ENCODE measurements at regions not wholly inside any gene's neighbourhood (a gene's known extent, or its start where the extent isn't known, plus 50 kb on each side); places are given as distances from the start of the nearest gene placed in this dataset.

- intact Hi-C loops (cut with DNase I), result no loop called here
- TF ChIP-seq, protein P1, sequence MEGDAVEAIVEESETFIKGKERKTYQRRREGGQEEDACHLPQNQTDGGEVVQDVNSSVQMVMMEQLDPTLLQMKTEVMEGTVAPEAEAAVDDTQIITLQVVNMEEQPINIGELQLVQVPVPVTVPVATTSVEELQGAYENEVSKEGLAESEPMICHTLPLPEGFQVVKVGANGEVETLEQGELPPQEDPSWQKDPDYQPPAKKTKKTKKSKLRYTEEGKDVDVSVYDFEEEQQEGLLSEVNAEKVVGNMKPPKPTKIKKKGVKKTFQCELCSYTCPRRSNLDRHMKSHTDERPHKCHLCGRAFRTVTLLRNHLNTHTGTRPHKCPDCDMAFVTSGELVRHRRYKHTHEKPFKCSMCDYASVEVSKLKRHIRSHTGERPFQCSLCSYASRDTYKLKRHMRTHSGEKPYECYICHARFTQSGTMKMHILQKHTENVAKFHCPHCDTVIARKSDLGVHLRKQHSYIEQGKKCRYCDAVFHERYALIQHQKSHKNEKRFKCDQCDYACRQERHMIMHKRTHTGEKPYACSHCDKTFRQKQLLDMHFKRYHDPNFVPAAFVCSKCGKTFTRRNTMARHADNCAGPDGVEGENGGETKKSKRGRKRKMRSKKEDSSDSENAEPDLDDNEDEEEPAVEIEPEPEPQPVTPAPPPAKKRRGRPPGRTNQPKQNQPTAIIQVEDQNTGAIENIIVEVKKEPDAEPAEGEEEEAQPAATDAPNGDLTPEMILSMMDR (IDR thresholded peaks at IDR 0.05), result no peak
- WGBS, 3 donors, result 78 to 87% (median 79%) methylated on average over 2 of the region's 2 CpGs
- H3K9me3 ChIP-seq, result no peaks in the 10 kb centered on the region
- DNase-seq, result no peak
- H3K4me1 ChIP-seq, result no peaks in the 10 kb centered on the region
- no peaks in the 10 kb centered on the region for H3K27me3 ChIP-seq (ENCODE audit: insufficient read depth in 3 of 3, low read length in 2 of 3)
- no peaks in the 10 kb centered on the region for H3K36me3 ChIP-seq (ENCODE audit: insufficient read depth in 1 of 2, low read depth in 1 of 2)
- no peak overlapping the region for H3K4me3 ChIP-seq
- no peak overlapping the region for H3K27ac ChIP-seq
- ATAC-seq, result no peak
Observed at GRCh38 chr12:41959271-41959670, 185.4 kb downstream of the GXYLT1 start.

- no peaks in the 10 kb centered on the region for H3K9me3 ChIP-seq
- no peak for DNase-seq
- TF ChIP-seq, protein P1 (IDR thresholded peaks at IDR 0.05), result no peak
- intact Hi-C loops (cut with DNase I), result no loop called here
- ATAC-seq, result peak in 1 of 4 donors; percentile 45
- H3K4me3 ChIP-seq, result no peak overlapping the region
- no peak overlapping the region for H3K27ac ChIP-seq
- no peaks in the 10 kb centered on the region for H3K27me3 ChIP-seq (ENCODE audit: insufficient read depth in 3 of 3, low read length in 2 of 3)
- no peaks in the 10 kb centered on the region for H3K36me3 ChIP-seq (ENCODE audit: insufficient read depth in 1 of 2, low read depth in 1 of 2)
- 17 to 23% (median 17%) methylated on average over 2 of the region's 2 CpGs for WGBS, 3 donors
- H3K4me1 ChIP-seq, result no peaks in the 10 kb centered on the region
Observed at GRCh38 chr12:41956353-41956752, 188.3 kb downstream of the GXYLT1 start.

GRCh38 chr12:41950455-41950854 is 194.2 kb downstream of the GXYLT1 start:
- DNase-seq (no peak), ATAC-seq (no peak)
- 27 to 73% (median 40%) methylated on average over 1 of the region's 1 CpG for WGBS, 3 donors

GRCh38 chr12:41946106-41946505 is 198.6 kb downstream of the GXYLT1 start:
- Histone ChIP-seq H3K4me1 (no peaks in the 10 kb centered on the region), H3K36me3 (ENCODE audit: insufficient read depth in 1 of 2, low read depth in 1 of 2) (no peaks in the 10 kb centered on the region), H3K9me3 (no peaks in the 10 kb centered on the region), H3K27ac (no peak overlapping the region), H3K4me3 (no peak overlapping the region), H3K27me3 (ENCODE audit: insufficient read depth in 3 of 3, low read length in 2 of 3) (no peaks in the 10 kb centered on the region)
- ATAC-seq (no peak), DNase-seq (no peak)
- TF ChIP-seq, protein P1 (IDR thresholded peaks at IDR 0.05), result no peak
- WGBS, 3 donors, result 89 to 100% (median 96%) methylated on average over 2 of the region's 2 CpGs
- intact Hi-C loops (cut with DNase I), result no loop called here

More at GRCh38 chr12:41950455-41950854, 194.2 kb downstream of the GXYLT1 start:
- no peaks in the 10 kb centered on the region for H3K4me1 ChIP-seq
- no peaks in the 10 kb centered on the region for H3K36me3 ChIP-seq (ENCODE audit: insufficient read depth in 1 of 2, low read depth in 1 of 2)
- intact Hi-C loops (cut with DNase I), result no loop called here
- no peak overlapping the region for H3K27ac ChIP-seq
- no peak overlapping the region for H3K4me3 ChIP-seq
- H3K27me3 ChIP-seq (ENCODE audit: insufficient read depth in 3 of 3, low read length in 2 of 3), result no peaks in the 10 kb centered on the region
- no peaks in the 10 kb centered on the region for H3K9me3 ChIP-seq
- TF ChIP-seq, protein P1 (IDR thresholded peaks at IDR 0.05), result no peak

GRCh38 chr12:41944216-41944615 is 200.5 kb downstream of the GXYLT1 start:
- 47 to 50% (median 48%) methylated on average over 2 of the region's 2 CpGs for WGBS, 3 donors
- TF ChIP-seq, protein P1 (IDR thresholded peaks at IDR 0.05), result no peak
- H3K4me1 ChIP-seq, result no peaks in the 10 kb centered on the region
- intact Hi-C loops (cut with DNase I), result no loop called here
- H3K27me3 ChIP-seq (ENCODE audit: insufficient read depth in 3 of 3, low read length in 2 of 3), result no peaks in the 10 kb centered on the region
- ATAC-seq (no peak), DNase-seq (no peak)
- no peaks in the 10 kb centered on the region for H3K36me3 ChIP-seq (ENCODE audit: insufficient read depth in 1 of 2, low read depth in 1 of 2)
- H3K9me3 ChIP-seq, result no peaks in the 10 kb centered on the region
- H3K4me3 ChIP-seq, result no peak overlapping the region
- no peak overlapping the region for H3K27ac ChIP-seq

Data from psoas muscle (tissue), 7 donors.